ENCODE measurements at regions not wholly inside any gene's neighbourhood (a gene's known extent, or its start where the extent isn't known, plus 50 kb on each side); places are given as distances from the start of the nearest gene placed in this dataset.

GRCh38 chr16:8251727-8252126, 338.6 kb downstream of the TMEM114 start:
- TF ChIP-seq CTCF (IDR thresholded peaks at IDR 0.05) (no peak), EZH2 (IDR thresholded peaks at IDR 0.05; ENCODE audit: borderline replicate concordance, insufficient read depth, low read depth, low read length, poor library complexity, severe bottlenecking) (no peak)
